H1 (cell line): ENCODE measurements at regions not wholly inside any gene's neighbourhood (a gene's known extent, or its start where the extent isn't known, plus 50 kb on each side); places are given as distances from the start of the nearest gene placed in this dataset.

ENCODE experiments used
- BRCA1 ChIP-seq: IDR thresholded peaks from 2 replicates; pipeline ENCODE4 v1.6.1; 2012; ENCODE audit warnings: low read depth, low read length, improper control_type of control experiment
- TCF12 ChIP-seq: IDR thresholded peaks from 2 replicates; pipeline ENCODE4 v1.6.1; 2011; ENCODE audit warnings: low read depth, mild to moderate bottlenecking, low read length
- TF ChIP-seq, protein P1 (sequence below): fragments of 300-600 bp; sonication (generic); IDR thresholded peaks from 2 replicates; pipeline ENCODE4 v1.7.1; 2012; ENCODE audit warnings: low read length, moderate library complexity, mild to moderate bottlenecking, inconsistent platforms; ENCODE audit not compliant: insufficient replicate concordance

DNA sequence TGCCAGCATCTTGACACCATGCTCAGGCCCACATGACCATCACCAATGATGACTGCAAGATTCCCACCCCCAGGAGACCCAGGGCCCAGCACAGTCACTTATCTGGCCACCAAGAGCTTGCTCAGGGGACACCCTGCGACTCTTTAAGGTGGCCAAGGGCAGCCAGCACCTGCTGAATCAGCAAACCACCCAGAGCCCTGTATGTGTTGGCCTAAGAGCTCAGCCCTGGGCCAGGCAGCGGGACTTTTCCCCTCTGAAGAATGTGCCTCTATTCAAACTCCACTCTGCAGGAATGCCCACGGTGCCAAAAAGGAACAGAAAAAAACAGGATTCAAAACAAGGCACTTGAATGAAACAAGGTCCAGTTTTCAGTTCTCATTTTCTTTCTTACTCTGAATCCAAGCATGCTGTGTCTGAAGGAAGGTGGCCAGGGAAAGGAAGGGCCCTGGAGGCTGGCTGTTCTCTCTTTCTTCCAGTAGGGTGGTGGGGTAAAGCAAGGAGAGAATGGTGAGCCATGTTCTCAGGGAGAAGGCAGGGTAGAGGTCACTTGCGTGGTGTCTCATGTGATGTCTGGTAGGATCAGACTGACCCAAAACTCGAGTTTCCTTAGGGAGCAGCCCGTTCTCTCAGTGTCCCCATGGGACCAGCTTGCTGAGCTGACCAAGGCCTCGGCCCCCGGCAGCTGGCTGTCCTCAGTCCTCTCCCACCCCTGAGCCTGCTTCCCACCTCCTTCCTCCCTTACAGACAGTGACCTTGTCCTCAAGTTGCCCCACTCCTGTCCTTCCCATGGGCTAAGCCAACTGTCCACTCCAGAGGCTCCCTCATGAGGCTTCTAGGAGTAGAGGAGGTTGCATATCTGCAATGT, 150.0 kb downstream of the RNF152 start (continued):
- TF ChIP-seq, protein P1, sequence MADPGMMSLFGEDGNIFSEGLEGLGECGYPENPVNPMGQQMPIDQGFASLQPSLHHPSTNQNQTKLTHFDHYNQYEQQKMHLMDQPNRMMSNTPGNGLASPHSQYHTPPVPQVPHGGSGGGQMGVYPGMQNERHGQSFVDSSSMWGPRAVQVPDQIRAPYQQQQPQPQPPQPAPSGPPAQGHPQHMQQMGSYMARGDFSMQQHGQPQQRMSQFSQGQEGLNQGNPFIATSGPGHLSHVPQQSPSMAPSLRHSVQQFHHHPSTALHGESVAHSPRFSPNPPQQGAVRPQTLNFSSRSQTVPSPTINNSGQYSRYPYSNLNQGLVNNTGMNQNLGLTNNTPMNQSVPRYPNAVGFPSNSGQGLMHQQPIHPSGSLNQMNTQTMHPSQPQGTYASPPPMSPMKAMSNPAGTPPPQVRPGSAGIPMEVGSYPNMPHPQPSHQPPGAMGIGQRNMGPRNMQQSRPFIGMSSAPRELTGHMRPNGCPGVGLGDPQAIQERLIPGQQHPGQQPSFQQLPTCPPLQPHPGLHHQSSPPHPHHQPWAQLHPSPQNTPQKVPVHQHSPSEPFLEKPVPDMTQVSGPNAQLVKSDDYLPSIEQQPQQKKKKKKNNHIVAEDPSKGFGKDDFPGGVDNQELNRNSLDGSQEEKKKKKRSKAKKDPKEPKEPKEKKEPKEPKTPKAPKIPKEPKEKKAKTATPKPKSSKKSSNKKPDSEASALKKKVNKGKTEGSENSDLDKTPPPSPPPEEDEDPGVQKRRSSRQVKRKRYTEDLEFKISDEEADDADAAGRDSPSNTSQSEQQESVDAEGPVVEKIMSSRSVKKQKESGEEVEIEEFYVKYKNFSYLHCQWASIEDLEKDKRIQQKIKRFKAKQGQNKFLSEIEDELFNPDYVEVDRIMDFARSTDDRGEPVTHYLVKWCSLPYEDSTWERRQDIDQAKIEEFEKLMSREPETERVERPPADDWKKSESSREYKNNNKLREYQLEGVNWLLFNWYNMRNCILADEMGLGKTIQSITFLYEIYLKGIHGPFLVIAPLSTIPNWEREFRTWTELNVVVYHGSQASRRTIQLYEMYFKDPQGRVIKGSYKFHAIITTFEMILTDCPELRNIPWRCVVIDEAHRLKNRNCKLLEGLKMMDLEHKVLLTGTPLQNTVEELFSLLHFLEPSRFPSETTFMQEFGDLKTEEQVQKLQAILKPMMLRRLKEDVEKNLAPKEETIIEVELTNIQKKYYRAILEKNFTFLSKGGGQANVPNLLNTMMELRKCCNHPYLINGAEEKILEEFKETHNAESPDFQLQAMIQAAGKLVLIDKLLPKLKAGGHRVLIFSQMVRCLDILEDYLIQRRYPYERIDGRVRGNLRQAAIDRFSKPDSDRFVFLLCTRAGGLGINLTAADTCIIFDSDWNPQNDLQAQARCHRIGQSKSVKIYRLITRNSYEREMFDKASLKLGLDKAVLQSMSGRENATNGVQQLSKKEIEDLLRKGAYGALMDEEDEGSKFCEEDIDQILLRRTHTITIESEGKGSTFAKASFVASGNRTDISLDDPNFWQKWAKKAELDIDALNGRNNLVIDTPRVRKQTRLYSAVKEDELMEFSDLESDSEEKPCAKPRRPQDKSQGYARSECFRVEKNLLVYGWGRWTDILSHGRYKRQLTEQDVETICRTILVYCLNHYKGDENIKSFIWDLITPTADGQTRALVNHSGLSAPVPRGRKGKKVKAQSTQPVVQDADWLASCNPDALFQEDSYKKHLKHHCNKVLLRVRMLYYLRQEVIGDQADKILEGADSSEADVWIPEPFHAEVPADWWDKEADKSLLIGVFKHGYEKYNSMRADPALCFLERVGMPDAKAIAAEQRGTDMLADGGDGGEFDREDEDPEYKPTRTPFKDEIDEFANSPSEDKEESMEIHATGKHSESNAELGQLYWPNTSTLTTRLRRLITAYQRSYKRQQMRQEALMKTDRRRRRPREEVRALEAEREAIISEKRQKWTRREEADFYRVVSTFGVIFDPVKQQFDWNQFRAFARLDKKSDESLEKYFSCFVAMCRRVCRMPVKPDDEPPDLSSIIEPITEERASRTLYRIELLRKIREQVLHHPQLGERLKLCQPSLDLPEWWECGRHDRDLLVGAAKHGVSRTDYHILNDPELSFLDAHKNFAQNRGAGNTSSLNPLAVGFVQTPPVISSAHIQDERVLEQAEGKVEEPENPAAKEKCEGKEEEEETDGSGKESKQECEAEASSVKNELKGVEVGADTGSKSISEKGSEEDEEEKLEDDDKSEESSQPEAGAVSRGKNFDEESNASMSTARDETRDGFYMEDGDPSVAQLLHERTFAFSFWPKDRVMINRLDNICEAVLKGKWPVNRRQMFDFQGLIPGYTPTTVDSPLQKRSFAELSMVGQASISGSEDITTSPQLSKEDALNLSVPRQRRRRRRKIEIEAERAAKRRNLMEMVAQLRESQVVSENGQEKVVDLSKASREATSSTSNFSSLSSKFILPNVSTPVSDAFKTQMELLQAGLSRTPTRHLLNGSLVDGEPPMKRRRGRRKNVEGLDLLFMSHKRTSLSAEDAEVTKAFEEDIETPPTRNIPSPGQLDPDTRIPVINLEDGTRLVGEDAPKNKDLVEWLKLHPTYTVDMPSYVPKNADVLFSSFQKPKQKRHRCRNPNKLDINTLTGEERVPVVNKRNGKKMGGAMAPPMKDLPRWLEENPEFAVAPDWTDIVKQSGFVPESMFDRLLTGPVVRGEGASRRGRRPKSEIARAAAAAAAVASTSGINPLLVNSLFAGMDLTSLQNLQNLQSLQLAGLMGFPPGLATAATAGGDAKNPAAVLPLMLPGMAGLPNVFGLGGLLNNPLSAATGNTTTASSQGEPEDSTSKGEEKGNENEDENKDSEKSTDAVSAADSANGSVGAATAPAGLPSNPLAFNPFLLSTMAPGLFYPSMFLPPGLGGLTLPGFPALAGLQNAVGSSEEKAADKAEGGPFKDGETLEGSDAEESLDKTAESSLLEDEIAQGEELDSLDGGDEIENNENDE, result no peak
- TF ChIP-seq BRCA1, result no peak
- no peak for TF ChIP-seq TCF12
